Vagina (tissue), 2 donors: ENCODE measurements at regions not wholly inside any gene's neighbourhood (a gene's known extent, or its start where the extent isn't known, plus 50 kb on each side); places are given as distances from the start of the nearest gene placed in this dataset.

ENCODE experiments used
- CTCF ChIP-seq, 3 experiments: fragments of 450-650 bp in 2 of 3; fragments of 200-600 bp in 1 of 3; sonication (generic) in 1 of 3; IDR thresholded peaks; one replicate each; pipeline ENCODE4 v1.5.1; 2017 to 2019; ENCODE audit warnings: antibody characterized with exemption in 3 of 3, mild to moderate bottlenecking in 2 of 3, moderate library complexity in 2 of 3
- POLR2A ChIP-seq, 2 donors: fragments of 450-650 bp; IDR thresholded peaks; one replicate each; pipeline ENCODE4 v1.6.1; 2017; ENCODE audit warnings: antibody characterized with exemption in 2 of 2, mild to moderate bottlenecking in 2 of 2, moderate library complexity in 2 of 2
- POLR2AphosphoS5 ChIP-seq, 2 donors: sonication (generic); formaldehyde crosslinking; IDR thresholded peaks; one replicate each; pipeline ENCODE4 v1.9.0; 2017; ENCODE audit warnings: antibody characterized with exemption in 2 of 2, mild to moderate bottlenecking in 2 of 2, low read depth in 1 of 2; ENCODE audit not compliant: insufficient read depth in 1 of 2

- TF ChIP-seq CTCF (IDR thresholded peaks at IDR 0.05): no peak
- TF ChIP-seq POLR2AphosphoS5 (IDR thresholded peaks at IDR 0.05; ENCODE audit: insufficient read depth in 1 of 2, low read depth in 1 of 2): no peak
- no peak for TF ChIP-seq POLR2A (IDR thresholded peaks at IDR 0.05)
These were observed 56.6 kb downstream of the TTC6 start for GRCh38 chr14:37652042-37652441.
